ENCODE measurements at regions not wholly inside any gene's neighbourhood (a gene's known extent, or its start where the extent isn't known, plus 50 kb on each side); places are given as distances from the start of the nearest gene placed in this dataset.

DNA sequence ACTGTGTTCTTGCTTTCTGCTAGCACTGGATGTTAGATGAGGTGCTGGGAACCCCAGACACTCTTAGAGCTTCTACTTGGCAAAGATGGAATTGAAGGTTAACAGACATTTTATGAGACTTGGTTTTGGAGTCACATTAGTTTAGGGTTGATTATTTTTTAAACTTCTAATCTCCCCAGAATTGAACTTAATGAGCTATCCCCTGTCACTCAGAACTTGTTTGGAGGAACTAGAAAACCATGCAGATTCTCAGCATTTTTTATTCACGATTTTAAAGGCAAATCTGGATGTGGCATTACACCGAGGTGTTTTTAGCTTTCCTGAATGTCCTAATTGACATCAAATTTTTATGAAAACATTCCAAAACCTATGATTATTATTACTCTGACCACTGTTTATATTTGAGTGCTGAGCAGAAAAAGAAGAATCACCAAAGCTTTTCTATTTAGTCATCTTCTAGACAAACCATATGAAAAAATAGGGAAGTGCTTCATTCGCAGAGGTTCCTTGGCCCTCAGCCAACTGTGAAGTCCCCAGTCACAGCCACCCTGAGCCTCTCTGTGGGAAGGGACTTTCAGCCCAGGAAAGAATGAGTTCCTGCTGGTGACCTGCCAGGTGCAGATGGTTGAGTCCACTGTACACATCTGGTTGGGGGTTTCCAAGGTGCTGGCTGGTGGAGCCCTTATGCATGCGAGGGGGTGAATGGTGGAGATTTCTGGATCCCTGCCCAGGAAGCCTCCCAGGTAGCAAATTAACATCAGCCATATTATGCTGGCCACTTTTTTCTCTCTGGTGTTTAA is 196.0 kb upstream of the TOPAZ1 start:
- TF ChIP-seq CTCF (conservative IDR thresholded peaks at IDR 0.05): no peak
- H3K27ac ChIP-seq: no peak overlapping the region

- TF ChIP-seq CTCF (conservative IDR thresholded peaks at IDR 0.05): no peak
- H3K27ac ChIP-seq: no peak overlapping the region
Observed at GRCh38 chr3:44047796-44048195, 193.9 kb upstream of the TOPAZ1 start.

DNA sequence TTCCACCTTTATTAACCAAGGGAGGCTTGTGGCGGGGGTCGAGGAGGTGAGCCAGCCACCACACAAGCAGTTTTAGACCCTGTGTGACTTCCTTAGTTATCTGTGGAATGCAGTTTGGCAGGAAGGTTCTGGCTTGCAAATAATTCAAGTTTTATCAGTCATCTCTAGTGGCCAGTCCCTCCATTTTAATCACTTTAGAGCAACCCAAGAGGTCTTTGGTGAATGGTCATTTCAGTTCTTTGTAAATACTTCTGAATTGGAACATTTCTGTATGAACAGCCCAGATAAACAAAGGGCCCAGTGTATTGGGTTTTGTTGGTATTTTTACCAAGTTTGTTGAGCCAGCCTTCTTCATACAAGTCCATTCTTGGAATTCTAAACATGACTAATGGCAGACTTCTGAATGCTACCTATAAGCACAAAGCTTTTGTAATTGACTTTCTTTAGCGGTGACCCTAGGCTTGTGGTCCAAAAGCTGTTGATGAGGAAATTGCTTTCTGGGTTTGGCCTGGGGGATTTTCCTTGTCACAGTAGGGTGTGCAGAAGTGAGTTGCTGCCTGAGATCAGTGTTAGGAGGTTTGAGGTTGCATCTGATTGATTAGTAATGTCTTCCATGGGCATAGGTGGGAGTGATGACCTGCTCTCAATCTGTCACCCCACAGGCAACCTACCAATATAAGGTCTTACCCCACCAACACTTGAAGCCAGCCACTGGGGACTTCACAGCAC is 193.3 kb upstream of the TOPAZ1 start:
- no peak for TF ChIP-seq CTCF (conservative IDR thresholded peaks at IDR 0.05)
- H3K27ac ChIP-seq: no peak overlapping the region

GRCh38 chr3:44048949-44049348 is 192.7 kb upstream of the TOPAZ1 start:
- no peak overlapping the region for H3K27ac ChIP-seq
- no peak for TF ChIP-seq CTCF (conservative IDR thresholded peaks at IDR 0.05)

GRCh38 chr3:44050101-44050500 is 191.6 kb upstream of the TOPAZ1 start:
- no peak for TF ChIP-seq CTCF (conservative IDR thresholded peaks at IDR 0.05)
- H3K27ac ChIP-seq: no peak overlapping the region

DNA sequence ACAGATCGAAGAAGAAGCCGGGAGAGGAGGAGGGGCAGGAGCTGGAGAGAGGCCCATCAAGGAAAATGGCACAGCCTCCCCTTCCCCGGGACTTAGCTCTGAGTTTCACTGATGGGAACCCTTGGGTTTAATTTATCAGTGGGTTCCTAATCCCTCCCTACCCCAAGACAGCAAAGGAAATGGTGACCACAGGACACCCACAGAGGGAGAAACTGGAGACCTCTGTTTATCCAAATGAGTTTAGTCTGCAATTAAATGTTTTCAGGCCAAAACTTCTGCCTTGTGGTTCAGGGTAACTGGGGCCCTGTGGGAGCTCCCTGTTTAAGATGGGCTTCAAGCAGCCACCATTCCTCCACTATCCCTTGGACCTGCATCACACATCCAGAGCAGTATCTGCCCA is 190.8 kb upstream of the TOPAZ1 start:
- H3K27ac ChIP-seq: no peak overlapping the region
- TF ChIP-seq CTCF (conservative IDR thresholded peaks at IDR 0.05): no peak

DNA sequence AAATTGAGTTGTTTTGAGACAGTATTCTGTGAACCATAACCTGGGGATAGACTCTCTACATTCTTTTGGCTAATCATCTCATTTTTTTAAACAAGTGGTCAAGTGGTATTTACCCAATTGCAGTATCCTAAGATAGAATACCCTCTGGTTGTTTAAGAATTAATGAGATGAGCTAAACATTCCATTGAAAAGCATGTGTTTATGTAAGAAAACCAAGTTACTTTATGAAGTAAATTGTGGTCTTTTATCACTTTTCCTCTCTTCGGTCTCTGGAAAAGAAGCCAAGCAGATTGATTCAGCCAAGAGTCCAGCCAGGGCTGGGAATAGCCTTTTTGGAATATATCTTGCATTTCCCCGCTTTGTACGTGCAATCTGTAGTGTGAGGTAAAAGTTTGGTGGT is 185.7 kb upstream of the TOPAZ1 start:
- TF ChIP-seq CTCF (conservative IDR thresholded peaks at IDR 0.05): no peak
- no peak overlapping the region for H3K27ac ChIP-seq
